A549 (cell line): ENCODE measurements at regions not wholly inside any gene's neighbourhood (a gene's known extent, or its start where the extent isn't known, plus 50 kb on each side); places are given as distances from the start of the nearest gene placed in this dataset.
"Not testable (repeated sequence)": the region's sequence is repeated elsewhere in the genome, so short reads cannot be mapped to it uniquely, and the experiment has no call there.

Experiments used
- CHD2 ChIP-seq: fragments of 150-350 bp; IDR thresholded peaks from 2 replicates; pipeline ENCODE4 v1.6.1; 2014; ENCODE audit warnings: low read length; ENCODE audit not compliant: partially characterized antibody
- EP300 ChIP-seq, 2 experiments: fragments of >200 bp; sonication (Bioruptor Twin); formaldehyde crosslinking; IDR thresholded peaks; 2 replicates in 1 of 2; 3 replicates in 1 of 2; pipeline ENCODE4 v1.6.1; 2016 to 2017
- POLR2A ChIP-seq: IDR thresholded peaks from 2 replicates; pipeline ENCODE4 v1.6.1; 2012; ENCODE audit warnings: mild to moderate bottlenecking, low read length
- RAD21 ChIP-seq, 2 experiments: fragments of >200 bp in 1 of 2; sonication (Bioruptor Twin) in 1 of 2; formaldehyde crosslinking in 1 of 2; IDR thresholded peaks in 1 of 2; conservative IDR thresholded peaks in 1 of 2; 2 replicates in 1 of 2; 3 replicates in 1 of 2; pipeline ENCODE4 v1.6.1; 2012 to 2018; ENCODE audit warnings: inconsistent platforms in 1 of 2
- SMC3 ChIP-seq: fragments of >200 bp; sonication (Bioruptor Twin); formaldehyde crosslinking; IDR thresholded peaks from 3 replicates; pipeline ENCODE4 v1.6.1; 2018; ENCODE audit warnings: inconsistent platforms
- TF ChIP-seq, protein P1 (sequence below): fragments of >200 bp; sonication (Bioruptor Twin); formaldehyde crosslinking; IDR thresholded peaks from 3 replicates; pipeline ENCODE4 v1.5.1; 2016

DNA sequence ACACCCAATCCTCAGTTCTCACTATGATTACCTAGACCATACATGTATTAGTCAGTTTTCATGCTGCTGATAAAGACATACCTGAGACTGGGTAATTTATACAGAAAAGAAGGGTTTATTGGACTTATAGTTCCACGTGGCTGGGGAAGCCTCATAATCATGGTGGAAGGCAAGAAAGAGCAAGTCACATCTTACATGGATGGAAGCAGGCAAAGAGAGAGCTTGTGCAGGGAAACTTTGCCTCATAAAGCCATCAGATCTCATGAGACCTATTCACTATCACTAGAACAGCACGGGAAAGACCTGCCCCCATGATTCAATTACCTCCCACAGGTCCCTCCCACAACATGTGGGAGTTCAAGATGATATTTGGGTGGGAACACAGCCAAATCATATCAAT lies 79.5 kb upstream of the FGGY start:
- not testable (repeated sequence) for TF ChIP-seq SMC3; POLR2A; EP300 (IDR thresholded peaks at IDR 0.05); RAD21 (conservative IDR thresholded peaks at IDR 0.05 in 1 of 2, IDR thresholded peaks at IDR 0.05 in 1 of 2); CHD2
- TF ChIP-seq, protein P1, sequence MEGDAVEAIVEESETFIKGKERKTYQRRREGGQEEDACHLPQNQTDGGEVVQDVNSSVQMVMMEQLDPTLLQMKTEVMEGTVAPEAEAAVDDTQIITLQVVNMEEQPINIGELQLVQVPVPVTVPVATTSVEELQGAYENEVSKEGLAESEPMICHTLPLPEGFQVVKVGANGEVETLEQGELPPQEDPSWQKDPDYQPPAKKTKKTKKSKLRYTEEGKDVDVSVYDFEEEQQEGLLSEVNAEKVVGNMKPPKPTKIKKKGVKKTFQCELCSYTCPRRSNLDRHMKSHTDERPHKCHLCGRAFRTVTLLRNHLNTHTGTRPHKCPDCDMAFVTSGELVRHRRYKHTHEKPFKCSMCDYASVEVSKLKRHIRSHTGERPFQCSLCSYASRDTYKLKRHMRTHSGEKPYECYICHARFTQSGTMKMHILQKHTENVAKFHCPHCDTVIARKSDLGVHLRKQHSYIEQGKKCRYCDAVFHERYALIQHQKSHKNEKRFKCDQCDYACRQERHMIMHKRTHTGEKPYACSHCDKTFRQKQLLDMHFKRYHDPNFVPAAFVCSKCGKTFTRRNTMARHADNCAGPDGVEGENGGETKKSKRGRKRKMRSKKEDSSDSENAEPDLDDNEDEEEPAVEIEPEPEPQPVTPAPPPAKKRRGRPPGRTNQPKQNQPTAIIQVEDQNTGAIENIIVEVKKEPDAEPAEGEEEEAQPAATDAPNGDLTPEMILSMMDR: not testable (repeated sequence)
